ENCODE measurements at regions not wholly inside any gene's neighbourhood (a gene's known extent, or its start where the extent isn't known, plus 50 kb on each side); places are given as distances from the start of the nearest gene placed in this dataset.

DNA sequence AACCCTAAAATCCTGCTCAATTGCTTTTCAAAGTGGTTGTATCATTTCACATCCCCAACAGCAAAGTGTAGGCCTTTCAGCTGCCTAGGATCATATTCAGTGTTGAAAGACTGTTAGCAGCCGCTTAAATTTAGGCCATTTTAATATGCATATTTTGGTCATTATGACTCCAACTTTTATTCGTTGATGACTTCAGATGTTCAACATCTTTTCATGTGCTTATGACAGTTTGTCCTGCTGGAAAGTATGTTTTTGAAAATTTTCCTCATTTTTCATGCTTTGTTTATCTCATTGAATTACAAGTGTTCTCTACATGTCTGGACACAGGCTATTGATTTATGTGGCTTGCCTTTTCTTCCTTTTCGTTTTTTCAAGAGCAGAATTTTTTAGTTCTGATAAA lies 244.0 kb downstream of the THBS2 start:
- H3K27ac ChIP-seq: no peak overlapping the region
- TF ChIP-seq, protein P1, sequence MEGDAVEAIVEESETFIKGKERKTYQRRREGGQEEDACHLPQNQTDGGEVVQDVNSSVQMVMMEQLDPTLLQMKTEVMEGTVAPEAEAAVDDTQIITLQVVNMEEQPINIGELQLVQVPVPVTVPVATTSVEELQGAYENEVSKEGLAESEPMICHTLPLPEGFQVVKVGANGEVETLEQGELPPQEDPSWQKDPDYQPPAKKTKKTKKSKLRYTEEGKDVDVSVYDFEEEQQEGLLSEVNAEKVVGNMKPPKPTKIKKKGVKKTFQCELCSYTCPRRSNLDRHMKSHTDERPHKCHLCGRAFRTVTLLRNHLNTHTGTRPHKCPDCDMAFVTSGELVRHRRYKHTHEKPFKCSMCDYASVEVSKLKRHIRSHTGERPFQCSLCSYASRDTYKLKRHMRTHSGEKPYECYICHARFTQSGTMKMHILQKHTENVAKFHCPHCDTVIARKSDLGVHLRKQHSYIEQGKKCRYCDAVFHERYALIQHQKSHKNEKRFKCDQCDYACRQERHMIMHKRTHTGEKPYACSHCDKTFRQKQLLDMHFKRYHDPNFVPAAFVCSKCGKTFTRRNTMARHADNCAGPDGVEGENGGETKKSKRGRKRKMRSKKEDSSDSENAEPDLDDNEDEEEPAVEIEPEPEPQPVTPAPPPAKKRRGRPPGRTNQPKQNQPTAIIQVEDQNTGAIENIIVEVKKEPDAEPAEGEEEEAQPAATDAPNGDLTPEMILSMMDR (IDR thresholded peaks at IDR 0.05): no peak
- H3K36me3 ChIP-seq: no peaks in the 10 kb centered on the region
- H3K4me3 ChIP-seq (ENCODE audit: low read depth in 1 of 2, low read length in 1 of 2): no peak overlapping the region
- no peaks in the 10 kb centered on the region for H3K27me3 ChIP-seq
- H3K4me1 ChIP-seq (ENCODE audit: control insufficient read depth in 1 of 2, insufficient read depth in 1 of 2, low read depth in 1 of 2, low read length in 1 of 2): no peaks in the 10 kb centered on the region
- H3K9me3 ChIP-seq: no peaks in the 10 kb centered on the region

DNA sequence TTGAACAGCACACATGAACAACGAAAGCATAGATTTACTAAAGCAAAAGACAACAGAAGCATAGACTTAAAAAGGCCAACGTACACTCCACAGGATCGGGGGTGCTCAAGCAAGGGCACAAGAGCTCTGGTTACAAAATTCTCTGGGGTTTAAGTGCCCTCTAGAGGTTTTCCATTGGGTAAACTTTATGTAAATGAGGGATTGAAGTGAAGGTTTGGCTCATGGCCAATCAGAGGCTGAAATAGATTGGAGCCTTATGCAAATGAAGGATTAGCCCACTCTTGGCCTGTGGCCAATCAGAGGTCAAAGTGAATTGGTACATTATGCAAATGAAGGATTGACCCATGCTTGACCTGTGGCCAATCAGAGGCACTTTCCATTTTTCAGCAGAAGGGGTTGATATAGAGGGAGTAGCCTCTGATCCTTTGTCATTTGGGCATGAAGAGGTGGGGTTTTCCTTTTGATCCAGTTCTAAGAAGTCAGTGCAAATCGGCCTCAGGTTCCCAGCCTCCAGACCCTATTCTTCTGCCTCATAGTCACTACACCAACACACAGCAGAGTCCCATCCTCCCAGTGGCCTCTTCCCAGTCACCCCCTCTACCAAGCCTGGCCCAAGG lies 244.9 kb downstream of the THBS2 start:
- Histone ChIP-seq H3K4me3 (ENCODE audit: low read depth in 1 of 2, low read length in 1 of 2) (no peak overlapping the region), H3K4me1 (ENCODE audit: control insufficient read depth in 1 of 2, insufficient read depth in 1 of 2, low read depth in 1 of 2, low read length in 1 of 2) (no peaks in the 10 kb centered on the region)
- TF ChIP-seq, protein P1 (IDR thresholded peaks at IDR 0.05): no peak

DNA sequence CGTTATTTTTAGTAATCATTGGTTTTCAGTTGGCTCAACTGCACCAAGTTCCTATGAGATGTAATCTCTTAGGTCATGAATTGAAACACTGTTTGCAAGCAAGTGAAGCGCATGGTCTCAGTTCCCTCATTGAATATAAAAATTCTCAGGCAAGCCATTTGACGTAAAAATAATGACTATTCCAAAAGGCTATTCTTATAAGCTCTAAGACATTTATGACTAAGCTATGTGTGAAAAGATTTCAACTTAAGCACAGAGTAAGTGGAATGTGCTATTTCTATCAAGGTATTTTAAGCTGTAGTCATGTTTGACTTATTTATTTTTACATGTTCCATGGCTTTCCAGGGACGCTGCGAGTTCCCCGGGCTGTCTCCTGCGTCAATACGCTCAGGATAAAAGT lies 248.5 kb downstream of the THBS2 start:
- Histone ChIP-seq H3K27me3 (no peaks in the 10 kb centered on the region), H3K36me3 (no peaks in the 10 kb centered on the region), H3K4me3 (ENCODE audit: low read depth in 1 of 2, low read length in 1 of 2) (no peak overlapping the region), H3K4me1 (ENCODE audit: control insufficient read depth in 1 of 2, insufficient read depth in 1 of 2, low read depth in 1 of 2, low read length in 1 of 2) (no peaks in the 10 kb centered on the region), H3K9me3 (no peaks in the 10 kb centered on the region), H3K27ac (no peak overlapping the region)
- TF ChIP-seq, protein P1 (IDR thresholded peaks at IDR 0.05): no peak

More for the DNA sequence above, 244.9 kb downstream of the THBS2 start:
- H3K9me3 ChIP-seq: no peaks in the 10 kb centered on the region
- H3K36me3 ChIP-seq: no peaks in the 10 kb centered on the region
- H3K27ac ChIP-seq: no peak overlapping the region
- no peaks in the 10 kb centered on the region for H3K27me3 ChIP-seq

DNA sequence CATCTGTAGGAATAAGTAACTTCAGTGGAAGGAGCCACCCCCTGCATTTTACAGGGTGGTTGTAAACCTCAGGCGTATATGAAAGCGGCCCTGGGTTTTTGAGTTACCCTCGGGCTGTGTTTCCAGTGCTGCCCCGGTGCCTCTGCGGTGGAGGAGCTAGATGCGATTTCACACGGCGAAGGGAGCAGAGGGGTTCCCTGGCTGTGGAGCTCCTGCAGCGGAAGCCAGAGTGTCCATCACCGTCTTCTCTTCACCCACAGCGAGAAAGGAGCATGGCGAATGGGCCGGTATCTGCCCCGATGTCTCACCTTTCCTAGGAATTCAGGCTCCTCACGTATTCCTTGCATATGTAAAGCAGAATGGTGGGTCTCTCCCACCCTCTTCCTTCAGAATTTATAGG lies 253.6 kb downstream of the THBS2 start:
- TF ChIP-seq, protein P1 (IDR thresholded peaks at IDR 0.05): no peak
- H3K27me3 ChIP-seq: no peaks in the 10 kb centered on the region
- H3K36me3 ChIP-seq: no peaks in the 10 kb centered on the region
- H3K4me3 ChIP-seq (ENCODE audit: low read depth in 1 of 2, low read length in 1 of 2): no peak overlapping the region
- H3K27ac ChIP-seq: no peak overlapping the region
- no peaks in the 10 kb centered on the region for H3K9me3 ChIP-seq
- no peaks in the 10 kb centered on the region for H3K4me1 ChIP-seq (ENCODE audit: control insufficient read depth in 1 of 2, insufficient read depth in 1 of 2, low read depth in 1 of 2, low read length in 1 of 2)

DNA sequence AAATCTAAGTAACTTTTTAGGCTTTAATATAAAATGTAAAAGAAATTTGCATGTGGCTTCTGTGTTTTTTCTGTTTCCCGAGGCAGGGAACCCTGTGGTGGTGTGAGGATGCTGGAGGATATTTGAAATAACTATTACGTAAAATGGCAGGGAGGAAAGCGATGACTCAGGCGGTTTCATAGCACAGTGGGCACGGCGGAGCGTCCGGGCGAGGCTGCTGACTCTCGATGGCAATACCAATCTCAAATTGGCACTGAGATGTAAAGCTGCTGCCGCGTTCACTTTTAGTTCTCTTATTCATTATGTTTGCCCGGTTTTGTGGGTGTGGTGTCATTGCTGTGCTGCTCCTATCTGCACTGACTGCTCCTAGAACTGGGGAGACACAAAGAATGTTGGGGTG lies 254.3 kb downstream of the THBS2 start:
- no peak overlapping the region for H3K4me3 ChIP-seq (ENCODE audit: low read depth in 1 of 2, low read length in 1 of 2)
- no peaks in the 10 kb centered on the region for H3K27me3 ChIP-seq
- H3K9me3 ChIP-seq: no peaks in the 10 kb centered on the region
- H3K36me3 ChIP-seq: no peaks in the 10 kb centered on the region
- no peak overlapping the region for H3K27ac ChIP-seq
- H3K4me1 ChIP-seq (ENCODE audit: control insufficient read depth in 1 of 2, insufficient read depth in 1 of 2, low read depth in 1 of 2, low read length in 1 of 2): no peaks in the 10 kb centered on the region
- TF ChIP-seq, protein P1 (IDR thresholded peaks at IDR 0.05): no peak

DNA sequence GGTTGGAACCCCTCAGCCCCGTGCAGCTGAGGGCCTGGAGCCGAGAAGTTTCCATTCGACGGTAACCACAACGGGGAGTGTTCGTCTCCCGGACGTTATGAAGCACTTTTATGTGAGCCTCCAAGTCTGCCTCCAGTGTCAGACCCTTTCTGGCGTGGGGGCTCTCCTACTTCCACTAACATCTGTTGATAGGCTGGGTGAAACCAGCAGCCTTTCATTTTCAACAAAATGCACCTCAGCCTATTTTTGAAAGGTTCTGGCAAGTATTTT lies 257.4 kb downstream of the THBS2 start:
- H3K27me3 ChIP-seq: no peaks in the 10 kb centered on the region
- H3K27ac ChIP-seq: no peak overlapping the region
- no peaks in the 10 kb centered on the region for H3K4me1 ChIP-seq (ENCODE audit: control insufficient read depth in 1 of 2, insufficient read depth in 1 of 2, low read depth in 1 of 2, low read length in 1 of 2)
- TF ChIP-seq, protein P1 (IDR thresholded peaks at IDR 0.05): no peak
- no peak overlapping the region for H3K4me3 ChIP-seq (ENCODE audit: low read depth in 1 of 2, low read length in 1 of 2)
- H3K36me3 ChIP-seq: no peaks in the 10 kb centered on the region
- H3K9me3 ChIP-seq: no peaks in the 10 kb centered on the region

Measured in neutrophil (primary cell).